ENCODE measurements at regions not wholly inside any gene's neighbourhood (a gene's known extent, or its start where the extent isn't known, plus 50 kb on each side); places are given as distances from the start of the nearest gene placed in this dataset.

DNA sequence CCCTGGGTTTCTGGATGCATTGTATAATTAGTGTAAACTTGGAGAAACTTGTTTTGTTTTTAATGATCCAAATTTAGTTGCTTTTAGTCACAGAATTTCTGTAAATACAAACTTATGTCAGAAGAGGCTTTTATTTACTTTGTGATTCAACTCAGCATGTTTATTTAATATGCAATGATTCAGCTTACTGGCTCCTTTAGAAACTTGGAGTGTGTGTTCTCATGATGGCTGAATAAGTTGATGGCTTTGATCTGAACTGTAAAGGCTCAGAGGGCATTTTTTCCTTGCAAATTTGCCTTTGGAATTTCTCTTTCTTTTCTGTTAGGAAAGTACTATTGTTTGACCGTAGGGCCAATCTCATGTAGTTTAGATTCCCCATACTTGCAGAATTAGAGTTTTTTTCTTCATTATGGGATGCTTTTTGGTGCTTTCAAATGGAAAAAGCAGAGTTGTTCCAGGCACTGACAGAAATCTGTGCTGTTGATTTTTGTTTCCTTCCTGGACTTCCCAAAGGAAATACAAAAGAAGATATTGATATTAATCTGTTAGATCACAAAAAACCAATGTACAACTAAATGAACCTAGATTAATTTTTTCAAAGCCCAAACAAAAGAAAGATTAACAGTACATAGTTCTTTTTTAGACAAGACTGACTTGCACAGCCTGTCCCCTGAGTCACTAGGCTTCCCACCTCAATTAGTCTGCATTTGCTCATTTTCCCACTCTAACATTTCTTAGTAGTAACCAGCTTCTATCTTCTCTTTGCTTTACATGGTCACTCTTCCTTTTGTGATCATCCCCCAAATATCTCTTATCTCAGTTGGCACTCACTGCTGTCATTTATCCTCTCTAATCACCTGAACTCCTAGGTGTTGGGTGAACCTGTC lies 96.8 kb upstream of the AGR3 start:
- DNase-seq (ENCODE audit: low read depth in 1 of 2, low spot score in 1 of 2): no peak

DNA sequence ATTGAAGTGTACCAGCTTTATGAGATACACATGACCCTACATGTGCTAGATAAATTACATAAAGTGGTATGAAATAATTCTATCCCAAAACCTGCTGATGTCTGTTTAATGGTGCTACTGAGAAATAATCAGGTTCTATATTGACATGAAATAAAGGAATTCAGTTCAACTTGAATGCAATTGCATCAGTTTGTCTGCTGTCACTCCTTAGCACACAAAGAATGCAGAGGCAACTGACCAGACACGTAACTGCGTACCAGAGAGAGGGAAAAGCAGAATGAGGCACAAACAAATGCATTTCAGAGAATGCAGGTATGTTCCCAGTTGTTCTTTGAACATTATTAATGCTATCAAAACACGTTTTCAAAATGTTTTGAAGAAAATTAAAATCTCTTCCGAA lies 98.8 kb upstream of the AGR3 start:
- no peak for DNase-seq (ENCODE audit: low read depth in 1 of 2, low spot score in 1 of 2)

DNA sequence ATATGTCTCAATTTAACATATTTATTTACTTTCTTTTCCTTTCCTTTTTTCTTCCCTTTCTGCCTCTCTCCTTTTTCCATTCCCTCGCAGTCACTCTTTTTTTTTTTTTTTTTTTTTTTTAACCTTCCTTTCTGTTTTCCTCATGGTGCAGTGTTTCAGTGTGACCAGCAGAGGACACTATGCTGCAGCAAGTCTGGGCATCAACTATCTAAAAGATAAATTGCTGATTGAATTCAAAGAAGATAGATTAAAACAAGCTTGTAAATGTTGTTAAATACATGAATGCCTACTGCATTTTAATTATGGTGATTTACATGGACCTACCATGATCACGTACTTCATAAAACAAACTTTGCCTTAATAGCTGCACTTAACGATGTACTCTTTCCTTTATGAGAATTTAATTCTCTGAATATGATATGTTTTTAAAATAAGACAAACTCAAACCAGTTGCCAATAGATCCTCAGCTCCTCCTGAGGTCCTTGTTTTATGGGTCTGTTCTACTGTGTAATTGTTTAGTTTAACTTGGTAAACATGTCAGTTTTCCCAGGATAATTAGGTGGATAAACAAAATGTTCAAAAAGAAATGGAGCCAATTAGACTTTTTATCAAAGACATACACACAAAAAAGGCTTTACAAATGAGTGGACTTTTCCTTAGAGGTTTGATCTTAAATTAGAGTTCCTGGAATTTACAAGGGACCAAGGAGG lies 101.0 kb upstream of the AGR3 start:
- no peak for DNase-seq (ENCODE audit: low read depth in 1 of 2, low spot score in 1 of 2)

GRCh38 chr7:16984375-16984774 lies 102.6 kb upstream of the AGR3 start:
- DNase-seq (ENCODE audit: low read depth in 1 of 2, low spot score in 1 of 2): no peak

GRCh38 chr7:16985621-16986020 lies 103.8 kb upstream of the AGR3 start:
- DNase-seq (ENCODE audit: low read depth in 1 of 2, low spot score in 1 of 2): no peak

DNA sequence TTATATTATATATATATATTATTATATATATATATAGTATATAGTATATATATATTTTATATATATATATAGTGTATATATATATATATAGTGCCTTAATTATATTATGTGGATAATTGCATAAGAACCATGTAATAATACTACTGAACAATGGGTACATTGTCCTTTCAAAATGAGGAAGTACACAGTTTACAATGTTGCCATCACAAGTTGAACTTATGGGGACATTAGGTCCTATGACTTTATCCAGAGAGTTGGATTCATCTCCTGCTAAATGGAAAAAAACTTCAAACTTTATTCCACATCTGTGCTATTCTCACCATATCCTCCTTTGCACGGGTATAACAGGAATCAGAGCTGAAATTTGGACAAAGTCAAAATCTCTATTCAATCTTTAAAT lies 105.0 kb upstream of the AGR3 start:
- DNase-seq (ENCODE audit: low read depth in 1 of 2, low spot score in 1 of 2): no peak

GRCh38 chr7:16989811-16990413 lies 108.1 kb upstream of the AGR3 start:
- no peak for DNase-seq (ENCODE audit: low read depth in 1 of 2, low spot score in 1 of 2)

DNA sequence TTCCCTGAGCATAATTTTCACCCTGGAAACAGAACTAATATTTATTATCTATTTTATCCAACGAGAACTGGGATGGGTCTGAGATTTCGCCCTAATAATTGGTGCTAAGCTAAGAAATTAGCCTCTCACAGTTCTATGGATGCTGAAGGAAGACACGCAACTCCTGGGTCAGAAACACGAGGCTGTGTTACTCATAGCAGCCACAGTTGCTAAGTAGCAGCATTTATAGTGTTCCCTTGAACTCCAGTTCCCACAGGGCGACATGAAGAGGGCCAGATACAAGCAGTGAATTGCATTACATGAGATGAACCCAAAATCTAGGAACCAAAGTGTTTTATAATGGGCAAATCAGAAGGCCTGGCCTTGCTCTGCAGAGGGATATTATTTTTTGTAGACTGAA lies 109.8 kb upstream of the AGR3 start:
- no peak for DNase-seq (ENCODE audit: low read depth in 1 of 2, low spot score in 1 of 2)

DNA sequence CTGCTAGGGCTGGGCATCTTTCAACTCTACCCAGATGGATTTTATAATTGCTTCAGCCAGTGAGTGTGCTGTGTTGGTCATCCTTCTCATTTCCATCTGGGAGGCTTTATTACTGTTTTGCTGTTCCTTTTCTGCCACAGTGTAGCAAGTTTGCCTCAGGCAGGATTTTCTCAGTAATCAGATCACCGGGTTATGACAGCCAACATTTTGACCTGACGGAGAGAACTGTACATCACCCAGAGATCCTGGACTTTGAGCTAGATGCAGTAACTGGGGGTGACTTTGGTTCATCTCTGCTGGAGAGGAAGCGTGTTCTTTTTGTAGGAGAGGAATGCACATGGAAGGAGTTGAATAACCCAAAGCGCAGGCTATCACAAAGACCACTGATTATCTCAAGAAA lies 111.8 kb upstream of the AGR3 start:
- DNase-seq (ENCODE audit: low read depth in 1 of 2, low spot score in 1 of 2): no peak

- no peak for DNase-seq (ENCODE audit: low read depth in 1 of 2, low spot score in 1 of 2)
Measured at GRCh38 chr7:16998481-16999051, 116.8 kb upstream of the AGR3 start.

GRCh38 chr7:16999541-17000267 lies 117.9 kb upstream of the AGR3 start:
- DNase-seq (ENCODE audit: low read depth in 1 of 2, low spot score in 1 of 2): no peak

GRCh38 chr7:17005271-17005670 lies 123.5 kb upstream of the AGR3 start:
- DNase-seq (ENCODE audit: low read depth in 1 of 2, low spot score in 1 of 2): no peak

DNA sequence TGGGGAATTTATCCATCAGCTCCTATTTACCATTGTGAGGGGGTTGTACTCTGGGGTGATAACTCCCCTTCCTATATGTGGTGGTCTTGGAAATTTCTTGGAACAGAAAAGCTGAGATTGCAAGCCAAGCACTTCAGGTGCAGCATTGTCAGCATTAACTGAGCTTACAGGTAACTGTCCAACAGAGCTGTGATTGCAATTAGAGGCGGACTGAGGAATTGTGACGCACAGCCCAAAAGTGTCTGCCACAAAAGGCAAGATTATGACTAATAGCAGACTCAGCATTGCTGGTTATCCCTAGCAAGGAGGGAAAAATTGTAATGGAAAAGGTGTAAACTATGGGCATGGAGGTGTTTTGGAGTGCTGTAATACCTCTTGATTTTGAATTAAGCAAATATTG lies 126.1 kb upstream of the AGR3 start:
- DNase-seq (ENCODE audit: low read depth in 1 of 2, low spot score in 1 of 2): no peak

DNA sequence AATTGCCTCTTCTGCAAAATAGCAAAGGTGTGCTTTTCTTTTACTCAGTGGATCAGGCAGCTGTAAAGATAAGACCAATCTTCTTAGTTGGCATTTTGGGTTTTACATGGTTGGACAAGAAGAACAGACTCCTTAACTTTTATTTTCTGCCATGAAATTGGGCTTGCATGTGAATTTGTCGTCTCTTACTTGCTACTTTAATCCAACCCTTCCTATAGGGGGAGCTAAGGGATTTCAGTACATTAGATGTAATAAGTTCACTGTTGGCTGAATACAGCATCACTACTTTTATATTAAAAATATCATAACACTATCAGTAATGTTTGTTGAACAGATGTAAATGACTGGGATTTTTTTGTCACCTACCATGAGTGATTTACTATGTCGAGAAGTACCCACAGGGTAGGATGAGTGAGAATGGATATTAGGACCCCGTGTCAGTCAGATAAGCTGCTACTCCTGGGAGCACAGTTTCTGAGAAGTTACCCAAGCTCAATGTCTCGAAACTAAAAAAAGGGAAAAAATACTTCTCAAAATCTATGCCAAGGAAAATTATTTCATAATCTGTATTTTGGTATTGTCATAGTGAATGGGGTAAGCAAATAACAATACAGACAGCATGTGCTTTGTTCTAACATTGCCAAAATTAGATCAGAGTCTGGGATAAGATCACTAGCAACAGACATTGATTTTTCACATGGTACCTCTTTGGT lies 127.4 kb upstream of the AGR3 start:
- no peak for DNase-seq (ENCODE audit: low read depth in 1 of 2, low spot score in 1 of 2)

DNA sequence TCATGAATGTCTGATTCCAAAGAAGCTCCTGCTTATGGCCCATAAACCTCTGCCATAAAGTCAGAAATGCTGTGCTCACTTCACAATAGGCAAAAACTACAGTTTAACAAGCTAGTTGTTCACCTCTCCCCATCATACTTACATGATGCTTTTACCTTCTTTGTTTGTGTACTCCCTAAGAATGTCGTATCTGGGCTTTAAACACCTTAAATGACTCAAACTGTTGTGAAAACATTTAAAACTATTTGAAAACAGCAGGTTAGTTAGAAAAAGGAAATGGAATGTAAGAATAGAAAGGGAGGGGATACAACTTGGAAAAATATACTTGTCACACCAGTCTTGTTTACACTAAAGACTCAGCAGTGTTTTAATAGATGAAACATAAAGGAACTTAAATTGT lies 128.2 kb upstream of the AGR3 start:
- DNase-seq (ENCODE audit: low read depth in 1 of 2, low spot score in 1 of 2): no peak

DNA sequence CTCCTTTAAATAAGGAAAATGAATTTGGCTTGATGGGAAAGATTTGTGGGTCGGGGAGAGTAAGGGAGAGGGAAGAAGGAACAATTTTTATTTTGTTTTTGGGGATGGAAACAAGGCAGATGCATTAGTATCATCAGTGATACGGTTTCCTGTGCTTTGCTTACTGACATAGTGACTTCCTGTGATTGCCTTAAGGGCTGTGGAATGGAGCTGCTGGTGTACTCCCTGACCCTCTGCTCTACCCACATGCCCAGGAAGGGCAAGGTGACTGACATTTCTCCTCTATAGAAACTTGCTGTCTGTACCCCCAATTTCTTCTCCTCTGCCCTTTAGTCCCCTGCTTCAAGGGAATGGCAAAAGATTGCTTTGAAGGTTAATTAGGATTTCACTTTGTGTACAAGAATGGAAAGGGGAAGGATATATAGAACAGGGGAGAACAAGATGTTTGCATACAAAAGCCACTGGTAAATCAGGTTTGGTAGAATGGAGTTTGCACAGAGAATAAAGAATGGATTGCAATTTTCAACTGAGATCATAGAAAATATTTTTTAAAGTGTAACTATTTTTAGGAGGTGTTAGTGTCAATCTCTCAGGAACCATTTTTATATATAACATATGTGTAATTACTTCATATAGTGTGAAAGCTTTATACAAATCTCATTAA lies 129.0 kb upstream of the AGR3 start:
- no peak for DNase-seq (ENCODE audit: low read depth in 1 of 2, low spot score in 1 of 2)

GRCh38 chr7:17013204-17013603 lies 131.4 kb upstream of the AGR3 start:
- DNase-seq (ENCODE audit: low read depth in 1 of 2, low spot score in 1 of 2): no peak

DNA sequence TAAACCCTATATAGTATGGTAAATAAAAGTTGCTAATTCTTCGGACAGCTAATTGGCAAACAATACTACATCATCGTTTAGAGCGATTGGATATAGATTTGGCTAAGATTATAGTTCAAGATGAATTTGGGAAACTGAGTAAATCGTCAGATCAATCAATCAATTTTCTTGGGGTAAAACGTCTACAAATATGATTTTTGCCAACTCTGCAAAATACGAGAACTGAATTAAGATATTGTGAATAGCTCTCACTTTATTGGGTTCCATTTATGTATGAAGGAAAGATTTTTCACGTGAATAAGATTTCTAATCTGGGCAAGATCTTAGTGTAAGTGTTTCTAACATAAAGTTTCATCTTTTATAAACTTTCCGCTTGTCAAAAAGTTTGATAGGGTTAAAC lies 132.9 kb upstream of the AGR3 start:
- DNase-seq (ENCODE audit: low read depth in 1 of 2, low spot score in 1 of 2): no peak

DNA sequence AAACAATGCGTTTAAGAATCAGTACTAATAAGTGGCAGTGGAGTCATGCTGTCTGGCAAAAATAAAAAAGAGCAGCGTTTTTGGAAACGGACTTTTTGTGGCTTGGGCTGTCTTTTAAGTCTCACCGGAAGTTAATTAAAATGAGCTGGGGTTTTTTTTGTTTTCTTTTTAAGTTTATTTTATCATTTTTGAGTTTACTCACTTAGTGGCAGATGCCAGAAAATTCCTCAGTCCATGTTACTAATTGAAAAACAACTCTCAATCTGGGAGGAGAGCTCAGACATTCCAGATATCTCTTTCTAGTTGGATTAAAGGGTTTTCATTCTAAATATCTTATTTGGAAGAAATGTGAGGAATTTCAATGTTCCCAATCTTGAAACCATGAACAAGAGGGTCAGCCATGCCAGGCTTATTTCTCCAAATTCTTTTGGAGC lies 133.8 kb upstream of the AGR3 start:
- DNase-seq (ENCODE audit: low read depth in 1 of 2, low spot score in 1 of 2): no peak

- DNase-seq (ENCODE audit: low read depth in 1 of 2, low spot score in 1 of 2): no peak
Measured at GRCh38 chr7:17016402-17017010, 134.7 kb upstream of the AGR3 start.
